ENCODE measurements at regions not wholly inside any gene's neighbourhood (a gene's known extent, or its start where the extent isn't known, plus 50 kb on each side); places are given as distances from the start of the nearest gene placed in this dataset.

DNA sequence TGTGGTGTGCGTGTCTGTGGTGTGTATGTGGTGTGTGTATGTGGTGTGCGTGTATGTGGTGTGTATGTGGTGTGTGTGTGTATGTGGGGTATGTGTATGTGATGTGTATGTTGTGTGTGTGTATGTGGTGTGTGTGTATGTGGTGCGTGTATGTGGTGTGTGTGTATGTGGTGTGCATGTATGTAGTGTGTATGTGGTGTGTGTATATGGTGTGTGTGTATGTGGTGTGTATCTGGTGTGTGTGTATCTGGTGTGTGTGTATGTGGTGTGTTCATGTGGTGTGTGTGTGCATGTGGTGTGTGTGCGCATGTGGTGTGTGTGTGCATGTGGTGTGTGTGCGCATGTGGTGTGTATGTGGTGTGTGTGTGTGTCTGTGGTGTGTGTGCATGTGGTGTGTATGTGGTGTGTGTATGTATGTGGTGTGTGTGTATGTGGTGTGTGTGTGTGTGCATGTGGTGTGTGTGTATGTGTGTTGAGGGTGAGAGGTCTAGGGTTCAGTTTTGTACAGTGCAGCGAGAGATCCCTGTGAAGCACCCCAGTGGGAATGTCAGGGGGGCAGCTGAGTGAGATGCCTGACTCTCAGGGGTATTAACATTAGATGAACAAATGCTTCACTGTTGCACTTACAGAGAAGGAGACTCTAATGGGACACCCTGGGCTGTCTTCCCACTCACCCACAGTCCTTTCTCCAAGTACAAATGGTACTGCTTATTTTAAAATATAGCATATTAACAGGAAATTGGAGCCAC, 61.3 kb upstream of the MEDAG start:
- ChIA-PET CTCF (no interaction called here), POLR2A (ENCODE audit: low non-redundant PET) (no interaction called here)
- BruUV-seq (replicated peaks), result no TSS peak

GRCh38 chr13:30845297-30846214, 60.5 kb upstream of the MEDAG start:
- H3K4me3 ChIP-seq (ENCODE audit: low read depth, low read length, poor library complexity, severe bottlenecking), result no peak overlapping the region
- no peaks in the 10 kb centered on the region for H3K36me3 ChIP-seq (ENCODE audit: insufficient read depth, low read length, poor library complexity, severe bottlenecking)
- H3K27me3 ChIP-seq (replicated peaks; ENCODE audit: insufficient read depth, low read depth, low read length, poor library complexity), result no peaks in the 10 kb centered on the region
- peaks cover 10% of the 10 kb centered on the region for H3K4me1 ChIP-seq (ENCODE audit: insufficient read depth, low read length, poor library complexity, severe bottlenecking)
- DNase-seq (ENCODE audit: low spot score), result no peak
- ChIA-PET CTCF (no interaction called here), POLR2A (ENCODE audit: low non-redundant PET) (no interaction called here)
- TF ChIP-seq EZH2 (IDR thresholded peaks at IDR 0.05; ENCODE audit: borderline replicate concordance, low read depth, low read length, poor library complexity, severe bottlenecking) (no peak), CTCF (conservative IDR thresholded peaks at IDR 0.05; ENCODE audit: low read depth, low read length) (no peak)
- intact Hi-C loops (cut with micrococcal nuclease; ENCODE audit: unreplicated experiment), result no loop called here
- H3K27ac ChIP-seq (ENCODE audit: low read depth, low read length, poor library complexity, severe bottlenecking), result peak overlapping the region; percentile 40
- no peaks in the 10 kb centered on the region for H3K9me3 ChIP-seq (ENCODE audit: low read depth, low read length, poor library complexity, severe bottlenecking)
- no TSS peak for BruUV-seq (replicated peaks)

More for the DNA sequence above, 61.3 kb upstream of the MEDAG start:
- DNase-seq (ENCODE audit: low spot score), result peak; percentile 45
- Histone ChIP-seq H3K4me1 (ENCODE audit: insufficient read depth, low read length, poor library complexity, severe bottlenecking) (peaks cover 10% of the 10 kb centered on the region), H3K27ac (ENCODE audit: low read depth, low read length, poor library complexity, severe bottlenecking) (no peak overlapping the region), H3K4me3 (ENCODE audit: low read depth, low read length, poor library complexity, severe bottlenecking) (no peak overlapping the region), H3K36me3 (ENCODE audit: insufficient read depth, low read length, poor library complexity, severe bottlenecking) (no peaks in the 10 kb centered on the region), H3K27me3 (replicated peaks; ENCODE audit: insufficient read depth, low read depth, low read length, poor library complexity) (no peaks in the 10 kb centered on the region), H3K9me3 (ENCODE audit: low read depth, low read length, poor library complexity, severe bottlenecking) (no peaks in the 10 kb centered on the region)
- intact Hi-C loops (cut with micrococcal nuclease; ENCODE audit: unreplicated experiment), result no loop called here
- no peak for TF ChIP-seq CTCF (conservative IDR thresholded peaks at IDR 0.05; ENCODE audit: low read depth, low read length)
- TF ChIP-seq EZH2 (IDR thresholded peaks at IDR 0.05; ENCODE audit: borderline replicate concordance, low read depth, low read length, poor library complexity, severe bottlenecking), result no peak

DNA sequence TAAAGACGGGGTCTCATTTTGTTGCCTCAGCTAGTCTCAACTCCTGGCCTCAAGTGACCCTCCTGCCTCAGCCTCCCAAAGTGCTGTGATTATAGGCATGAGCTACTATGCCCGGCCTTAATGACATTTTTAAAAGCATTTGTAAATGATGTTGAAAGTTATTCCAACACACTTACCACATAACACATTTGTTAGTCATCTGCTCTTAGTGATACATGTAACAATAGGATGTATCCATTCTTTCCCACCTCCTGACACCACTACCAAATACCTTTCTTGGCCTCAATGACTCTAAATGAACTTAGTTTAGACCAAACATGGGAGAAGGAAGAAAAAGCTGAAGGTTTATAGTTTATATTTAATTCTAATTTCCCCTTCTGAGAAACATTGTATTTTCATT, 59.8 kb upstream of the MEDAG start:
- no TSS peak for BruUV-seq (replicated peaks)
- Histone ChIP-seq H3K9me3 (ENCODE audit: low read depth, low read length, poor library complexity, severe bottlenecking) (no peaks in the 10 kb centered on the region), H3K27ac (ENCODE audit: low read depth, low read length, poor library complexity, severe bottlenecking) (no peak overlapping the region), H3K36me3 (ENCODE audit: insufficient read depth, low read length, poor library complexity, severe bottlenecking) (no peaks in the 10 kb centered on the region), H3K4me3 (ENCODE audit: low read depth, low read length, poor library complexity, severe bottlenecking) (no peak overlapping the region), H3K27me3 (replicated peaks; ENCODE audit: insufficient read depth, low read depth, low read length, poor library complexity) (no peaks in the 10 kb centered on the region), H3K4me1 (ENCODE audit: insufficient read depth, low read length, poor library complexity, severe bottlenecking) (peaks cover 10% of the 10 kb centered on the region)
- no peak for DNase-seq (ENCODE audit: low spot score)
- intact Hi-C loops (cut with micrococcal nuclease; ENCODE audit: unreplicated experiment), result no loop called here
- TF ChIP-seq EZH2 (IDR thresholded peaks at IDR 0.05; ENCODE audit: borderline replicate concordance, low read depth, low read length, poor library complexity, severe bottlenecking), result no peak
- no peak for TF ChIP-seq CTCF (conservative IDR thresholded peaks at IDR 0.05; ENCODE audit: low read depth, low read length)
- POLR2A ChIA-PET (ENCODE audit: low non-redundant PET), result no interaction called here
- CTCF ChIA-PET, result no interaction called here

Data from A673 (cell line).